Ishikawa (cell line): ENCODE measurements at regions not wholly inside any gene's neighbourhood (a gene's known extent, or its start where the extent isn't known, plus 50 kb on each side); places are given as distances from the start of the nearest gene placed in this dataset.

Experiments used
- CEBPB ChIP-seq: IDR thresholded peaks from 2 replicates; pipeline ENCODE4 v1.6.1; 2012
- CREB1 ChIP-seq: IDR thresholded peaks from 2 replicates; pipeline ENCODE4 v1.6.1; 2012; ENCODE audit warnings: low read depth
- EGR1 ChIP-seq: IDR thresholded peaks from 2 replicates; pipeline ENCODE4 v1.6.1; 2012
- EP300 ChIP-seq: IDR thresholded peaks from 2 replicates; pipeline ENCODE4 v1.6.1; 2012; ENCODE audit warnings: borderline replicate concordance
- FOXM1 ChIP-seq: IDR thresholded peaks from 2 replicates; pipeline ENCODE4 v1.6.1; 2012; ENCODE audit warnings: low read depth, borderline replicate concordance
- MAX ChIP-seq: IDR thresholded peaks from 2 replicates; pipeline ENCODE4 v1.6.1; 2012
- RAD21 ChIP-seq: IDR thresholded peaks from 2 replicates; pipeline ENCODE4 v1.6.1; 2012; ENCODE audit warnings: low read depth
- REST ChIP-seq: IDR thresholded peaks from 2 replicates; pipeline ENCODE4 v1.6.1; 2012; ENCODE audit warnings: low read depth, mild to moderate bottlenecking
- TAF1 ChIP-seq: IDR thresholded peaks from 2 replicates; pipeline ENCODE4 v1.6.1; 2012; ENCODE audit warnings: low read depth, mild to moderate bottlenecking
- USF1 ChIP-seq: IDR thresholded peaks from 2 replicates; pipeline ENCODE4 v1.6.1; 2012
- YY1 ChIP-seq: IDR thresholded peaks from 2 replicates; pipeline ENCODE4 v1.6.1; 2012; ENCODE audit warnings: low read depth

GRCh38 chr18:51425475-51425874, 228.0 kb upstream of the MEX3C start:
- TF ChIP-seq FOXM1 (no peak), EP300 (no peak), CREB1 (no peak), RAD21 (no peak), USF1 (no peak), CEBPB (no peak), TAF1 (no peak), MAX (no peak), YY1 (no peak), REST (no peak), EGR1 (no peak)
